HEK293 (cell line): ENCODE measurements at regions not wholly inside any gene's neighbourhood (a gene's known extent, or its start where the extent isn't known, plus 50 kb on each side); places are given as distances from the start of the nearest gene placed in this dataset.

Experiments
- CTCF ChIA-PET: fragments of 350-600 bp; formaldehyde crosslinking; extraction: SDS; loops from one replicate; lab custom pipeline; 2021; ENCODE audit warnings: antibody characterized with exemption; lab: Yijun Ruan, JAX
- POLR2A ChIA-PET: fragments of 300-600 bp; formaldehyde crosslinking; extraction: SDS; loops from one replicate; lab custom pipeline; 2020; ENCODE audit warnings: antibody characterized with exemption, inconsistent platforms; lab: Yijun Ruan, JAX
- H3K27ac ChIP-seq: fragments of 200-500 bp; sonication (Bioruptor generic); 2 replicates; pipeline ENCODE4 v1.5.1; 2014; ENCODE audit warnings: low read depth, low read length, control low read depth, inconsistent platforms; ENCODE audit errors: extremely low read depth
- H3K36me3 ChIP-seq, 2 experiments: fragments of 200-500 bp in 1 of 2; sonication (Bioruptor generic) in 1 of 2; 1 replicate in 1 of 2; 2 replicates in 1 of 2; pipeline ENCODE4 v1.5.1; 2014 to 2017; ENCODE audit warnings: inconsistent platforms in 2 of 2, low read length in 2 of 2; ENCODE audit not compliant: control insufficient read depth in 2 of 2, insufficient read depth in 1 of 2
- H3K4me1 ChIP-seq: fragments of 200-500 bp; sonication (Bioruptor generic); 2 replicates; pipeline ENCODE4 v1.5.1; 2014; ENCODE audit warnings: mild to moderate bottlenecking, low read length, inconsistent platforms; ENCODE audit not compliant: control insufficient read depth, insufficient read depth
- H3K4me3 ChIP-seq: 2 replicates; pipeline ENCODE4 v1.5.1; 2011; ENCODE audit warnings: low read depth, mild to moderate bottlenecking, control low read depth, low read length, moderate library complexity
- H3K9me3 ChIP-seq: fragments of 200-500 bp; sonication (Bioruptor generic); 2 replicates; pipeline ENCODE4 v1.5.1; 2014; ENCODE audit warnings: low read depth, low read length, inconsistent platforms; ENCODE audit not compliant: control insufficient read depth, insufficient read depth
- ATF2 ChIP-seq: fragments of 450-650 bp; formaldehyde crosslinking; IDR thresholded peaks from 2 replicates; pipeline ENCODE4 v1.5.1; 2016; ENCODE audit warnings: missing biosample characterization, missing genetic modification characterization, low read depth
- MEIS1 ChIP-seq: sonication (generic); formaldehyde crosslinking; IDR thresholded peaks from 2 replicates; pipeline ENCODE4 v1.8.1; 2022; ENCODE audit warnings: missing genetic modification reagents, mild to moderate bottlenecking, borderline replicate concordance
- OVOL3 ChIP-seq: fragments of 450-650 bp; formaldehyde crosslinking; IDR thresholded peaks from 2 replicates; pipeline ENCODE4 v1.5.1; 2016; ENCODE audit warnings: missing biosample characterization, missing genetic modification characterization
- SCRT2 ChIP-seq: fragments of 450-650 bp; formaldehyde crosslinking; IDR thresholded peaks from 2 replicates; pipeline ENCODE4 v1.5.1; 2016; ENCODE audit warnings: missing biosample characterization, missing genetic modification characterization
- ZBTB17 ChIP-seq: fragments of 450-650 bp; formaldehyde crosslinking; IDR thresholded peaks from 2 replicates; pipeline ENCODE4 v1.5.1; 2016; ENCODE audit warnings: missing biosample characterization, missing genetic modification characterization
- ZNF155 ChIP-seq: fragments of 450-650 bp; formaldehyde crosslinking; IDR thresholded peaks from 2 replicates; pipeline ENCODE4 v1.5.1; 2016; ENCODE audit warnings: missing biosample characterization, missing genetic modification characterization
- ZNF280C ChIP-seq: fragments of 450-650 bp; formaldehyde crosslinking; IDR thresholded peaks from 2 replicates; pipeline ENCODE4 v1.5.1; 2016; ENCODE audit warnings: missing biosample characterization, missing genetic modification characterization
- ZNF513 ChIP-seq: fragments of 450-650 bp; IDR thresholded peaks from 2 replicates; pipeline ENCODE4 v1.5.1; 2018; ENCODE audit warnings: missing biosample characterization, missing genetic modification characterization
- ZNF580 ChIP-seq: fragments of 450-650 bp; formaldehyde crosslinking; IDR thresholded peaks from 2 replicates; pipeline ENCODE4 v1.5.1; 2016; ENCODE audit warnings: missing biosample characterization, missing genetic modification characterization
- ZSCAN30 ChIP-seq: fragments of 450-650 bp; IDR thresholded peaks from 2 replicates; pipeline ENCODE4 v1.5.1; 2018; ENCODE audit warnings: missing biosample characterization, mild to moderate bottlenecking, missing genetic modification characterization, moderate library complexity
- TF ChIP-seq, protein P1 (sequence below): fragments of 450-650 bp; formaldehyde crosslinking; IDR thresholded peaks from 2 replicates; pipeline ENCODE4 v1.5.1; 2017; ENCODE audit warnings: missing biosample characterization, missing genetic modification characterization

GRCh38 chr9:22285066-22285465 is 161.6 kb upstream of the DMRTA1 start:
- Histone ChIP-seq H3K36me3 (no peaks in the 10 kb centered on the region), H3K27ac (no peak overlapping the region), H3K4me3 (no peak overlapping the region), H3K4me1 (no peaks in the 10 kb centered on the region), H3K9me3 (no peaks in the 10 kb centered on the region)
- CTCF ChIA-PET: interaction anchor here (1.2 kb wide), 1 partner anchor 472 kb away, joined by 4 read pairs; no protein-coding TSS in a partner anchor
- POLR2A ChIA-PET: no interaction called here
- TF ChIP-seq, protein P1, sequence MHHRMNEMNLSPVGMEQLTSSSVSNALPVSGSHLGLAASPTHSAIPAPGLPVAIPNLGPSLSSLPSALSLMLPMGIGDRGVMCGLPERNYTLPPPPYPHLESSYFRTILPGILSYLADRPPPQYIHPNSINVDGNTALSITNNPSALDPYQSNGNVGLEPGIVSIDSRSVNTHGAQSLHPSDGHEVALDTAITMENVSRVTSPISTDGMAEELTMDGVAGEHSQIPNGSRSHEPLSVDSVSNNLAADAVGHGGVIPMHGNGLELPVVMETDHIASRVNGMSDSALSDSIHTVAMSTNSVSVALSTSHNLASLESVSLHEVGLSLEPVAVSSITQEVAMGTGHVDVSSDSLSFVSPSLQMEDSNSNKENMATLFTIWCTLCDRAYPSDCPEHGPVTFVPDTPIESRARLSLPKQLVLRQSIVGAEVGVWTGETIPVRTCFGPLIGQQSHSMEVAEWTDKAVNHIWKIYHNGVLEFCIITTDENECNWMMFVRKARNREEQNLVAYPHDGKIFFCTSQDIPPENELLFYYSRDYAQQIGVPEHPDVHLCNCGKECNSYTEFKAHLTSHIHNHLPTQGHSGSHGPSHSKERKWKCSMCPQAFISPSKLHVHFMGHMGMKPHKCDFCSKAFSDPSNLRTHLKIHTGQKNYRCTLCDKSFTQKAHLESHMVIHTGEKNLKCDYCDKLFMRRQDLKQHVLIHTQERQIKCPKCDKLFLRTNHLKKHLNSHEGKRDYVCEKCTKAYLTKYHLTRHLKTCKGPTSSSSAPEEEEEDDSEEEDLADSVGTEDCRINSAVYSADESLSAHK (tag by site-specific recombination): no peak
- TF ChIP-seq ZNF155 (tag by site-specific recombination) (no peak), SCRT2 (tag by site-specific recombination) (no peak), ZNF280C (tag by site-specific recombination) (no peak), ATF2 (tag by site-specific recombination) (no peak)

DNA sequence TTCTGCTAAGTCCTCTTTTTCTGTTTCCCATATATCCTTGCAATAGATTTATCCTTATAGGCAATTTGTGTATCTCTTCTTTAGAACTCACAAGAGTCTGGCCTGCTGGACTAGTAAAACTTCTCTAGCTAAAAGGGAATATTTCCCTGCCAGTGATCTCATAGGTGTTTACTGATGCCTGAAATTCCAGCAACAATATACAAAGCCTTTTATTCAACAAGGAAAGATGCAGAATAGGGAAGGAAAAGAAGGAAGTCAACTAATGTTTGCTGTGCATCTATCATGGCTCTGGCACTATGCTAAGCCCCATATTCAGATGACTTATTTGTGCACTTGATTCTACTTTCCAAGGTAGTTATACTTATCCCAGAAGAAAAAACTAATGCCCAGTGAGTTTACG is 160.0 kb upstream of the DMRTA1 start:
- H3K4me3 ChIP-seq: no peak overlapping the region
- no peak overlapping the region for H3K27ac ChIP-seq
- POLR2A ChIA-PET: no interaction called here
- TF ChIP-seq ZSCAN30 (no peak), ZNF580 (tag by site-specific recombination) (no peak), MEIS1 (no peak), ZNF155 (tag by site-specific recombination) (no peak), ZBTB17 (tag by site-specific recombination) (no peak), OVOL3 (tag by site-specific recombination) (no peak), ZNF513 (tag by site-specific recombination) (no peak)
- TF ChIP-seq, protein P1 (tag by site-specific recombination): no peak
- H3K9me3 ChIP-seq: no peaks in the 10 kb centered on the region
- H3K4me1 ChIP-seq: no peaks in the 10 kb centered on the region
- CTCF ChIA-PET: interaction anchor here (1.2 to 1.5 kb wide), 2 partner anchors 20 to 42 kb away, joined by 4 to 6 read pairs; no protein-coding TSS in a partner anchor
- H3K36me3 ChIP-seq: no peaks in the 10 kb centered on the region
